Activated T-helper 2 cell treated with anti-CD3 and anti-CD28 coated beads, Interferon-gamma antibody, Interleukin-2, Interleukin-4, amounts not matched to agents 10 μg/mL and 5 μg/mL and 100 μg/mL, durations not matched to agents 14 hours and 24 hours and 36 hours (primary cell): ENCODE measurements at regions not wholly inside any gene's neighbourhood (a gene's known extent, or its start where the extent isn't known, plus 50 kb on each side); places are given as distances from the start of the nearest gene placed in this dataset.

ENCODE experiments used
- DNase-seq: peaks from one replicate; pipeline ENCODE4 v3.0.0; 2021; ENCODE audit warnings: low spot score
- H3K27ac Mint-ChIP-seq: one replicate; pipeline ENCODE4 v1.8.0; 2021; ENCODE audit warnings: mixed read lengths
- H3K27me3 Mint-ChIP-seq: one replicate; pipeline ENCODE4 v1.8.0; 2021; ENCODE audit warnings: low read depth, mixed read lengths
- H3K36me3 Mint-ChIP-seq: one replicate; pipeline ENCODE4 v1.8.0; 2021; ENCODE audit warnings: low read depth, mixed read lengths
- H3K4me1 Mint-ChIP-seq: one replicate; pipeline ENCODE4 v1.8.0; 2021; ENCODE audit warnings: low read depth, mixed read lengths
- H3K4me3 Mint-ChIP-seq: one replicate; pipeline ENCODE4 v1.8.0; 2021; ENCODE audit warnings: low read depth, mild to moderate bottlenecking, moderate library complexity, mixed read lengths
- H3K9me3 Mint-ChIP-seq: one replicate; pipeline ENCODE4 v1.8.0; 2021; ENCODE audit warnings: mixed read lengths
- intact Hi-C: fragments of 100-400 bp; cut with micrococcal nuclease; formaldehyde crosslinking; loops from one replicate; pipeline ENCODE4 v1.15.1; 2023

- Mint-ChIP-seq H3K27ac (no peak overlapping the region), H3K4me3 (no peak overlapping the region)
- intact Hi-C loops, result no loop called here
Measured at GRCh38 chr5:167872791-167873190, 418.7 kb upstream of the WWC1 start.

GRCh38 chr5:167877114-167877722 lies 414.2 kb upstream of the WWC1 start:
- H3K27ac Mint-ChIP-seq, result no peak overlapping the region
- no peak overlapping the region for H3K4me3 Mint-ChIP-seq
- H3K36me3 Mint-ChIP-seq, result no peaks in the 10 kb centered on the region
- peaks cover 18% of the 10 kb centered on the region for H3K9me3 Mint-ChIP-seq
- H3K27me3 Mint-ChIP-seq, result no peaks in the 10 kb centered on the region
- no peaks in the 10 kb centered on the region for H3K4me1 Mint-ChIP-seq
- DNase-seq, result no peak
- intact Hi-C loops, result no loop called here

More at GRCh38 chr5:167872791-167873190, 418.7 kb upstream of the WWC1 start:
- no peaks in the 10 kb centered on the region for H3K36me3 Mint-ChIP-seq
- no peak for DNase-seq
- H3K9me3 Mint-ChIP-seq, result peaks cover 14% of the 10 kb centered on the region
- H3K27me3 Mint-ChIP-seq, result no peaks in the 10 kb centered on the region
- no peaks in the 10 kb centered on the region for H3K4me1 Mint-ChIP-seq

GRCh38 chr5:167877924-167878323 lies 413.5 kb upstream of the WWC1 start:
- Mint-ChIP-seq H3K27me3 (no peaks in the 10 kb centered on the region), H3K4me1 (no peaks in the 10 kb centered on the region), H3K4me3 (no peak overlapping the region), H3K9me3 (peaks cover 19% of the 10 kb centered on the region), H3K36me3 (no peaks in the 10 kb centered on the region), H3K27ac (no peak overlapping the region)
- intact Hi-C loops, result no loop called here
- DNase-seq, result no peak

- no peak overlapping the region for H3K27ac Mint-ChIP-seq
- DNase-seq, result no peak
- no peaks in the 10 kb centered on the region for H3K27me3 Mint-ChIP-seq
- no peaks in the 10 kb centered on the region for H3K4me1 Mint-ChIP-seq
- H3K9me3 Mint-ChIP-seq, result peaks cover 7% of the 10 kb centered on the region
- intact Hi-C loops, result no loop called here
- H3K36me3 Mint-ChIP-seq, result no peaks in the 10 kb centered on the region
- no peak overlapping the region for H3K4me3 Mint-ChIP-seq
Measured at GRCh38 chr5:167880420-167880819, 411.0 kb upstream of the WWC1 start.

GRCh38 chr5:167881041-167881440 lies 410.4 kb upstream of the WWC1 start:
- Mint-ChIP-seq H3K27ac (no peak overlapping the region), H3K36me3 (no peaks in the 10 kb centered on the region), H3K4me3 (no peak overlapping the region), H3K4me1 (no peaks in the 10 kb centered on the region), H3K9me3 (peaks cover 7% of the 10 kb centered on the region), H3K27me3 (no peaks in the 10 kb centered on the region)
- intact Hi-C loops, result no loop called here
- DNase-seq, result no peak

- Mint-ChIP-seq H3K36me3 (no peaks in the 10 kb centered on the region), H3K4me1 (no peaks in the 10 kb centered on the region), H3K9me3 (peaks cover 7% of the 10 kb centered on the region), H3K27me3 (no peaks in the 10 kb centered on the region), H3K27ac (no peak overlapping the region), H3K4me3 (no peak overlapping the region)
- intact Hi-C loops, result no loop called here
- no peak for DNase-seq
Measured at GRCh38 chr5:167886196-167886595, 405.2 kb upstream of the WWC1 start.

GRCh38 chr5:167888393-167888792 lies 403.1 kb upstream of the WWC1 start:
- H3K4me3 Mint-ChIP-seq, result no peak overlapping the region
- no peak for DNase-seq
- H3K36me3 Mint-ChIP-seq, result no peaks in the 10 kb centered on the region
- intact Hi-C loops, result no loop called here
- H3K9me3 Mint-ChIP-seq, result no peaks in the 10 kb centered on the region
- H3K27me3 Mint-ChIP-seq, result no peaks in the 10 kb centered on the region
- H3K4me1 Mint-ChIP-seq, result no peaks in the 10 kb centered on the region
- no peak overlapping the region for H3K27ac Mint-ChIP-seq

GRCh38 chr5:167889276-167889675 lies 402.2 kb upstream of the WWC1 start:
- DNase-seq, result no peak
- no peak overlapping the region for H3K27ac Mint-ChIP-seq
- H3K27me3 Mint-ChIP-seq, result no peaks in the 10 kb centered on the region
- H3K4me1 Mint-ChIP-seq, result no peaks in the 10 kb centered on the region
- H3K9me3 Mint-ChIP-seq, result no peaks in the 10 kb centered on the region
- H3K4me3 Mint-ChIP-seq, result no peak overlapping the region
- no peaks in the 10 kb centered on the region for H3K36me3 Mint-ChIP-seq
- intact Hi-C loops, result no loop called here

- no peaks in the 10 kb centered on the region for H3K9me3 Mint-ChIP-seq
- intact Hi-C loops, result no loop called here
- H3K4me3 Mint-ChIP-seq, result no peak overlapping the region
- H3K36me3 Mint-ChIP-seq, result no peaks in the 10 kb centered on the region
- no peak overlapping the region for H3K27ac Mint-ChIP-seq
- no peak for DNase-seq
- no peaks in the 10 kb centered on the region for H3K4me1 Mint-ChIP-seq
- H3K27me3 Mint-ChIP-seq, result no peaks in the 10 kb centered on the region
Measured at GRCh38 chr5:167892352-167893115, 398.9 kb upstream of the WWC1 start.

GRCh38 chr5:167893271-167893670 lies 398.2 kb upstream of the WWC1 start:
- Mint-ChIP-seq H3K27me3 (no peaks in the 10 kb centered on the region), H3K9me3 (no peaks in the 10 kb centered on the region), H3K27ac (no peak overlapping the region), H3K4me3 (no peak overlapping the region), H3K4me1 (no peaks in the 10 kb centered on the region), H3K36me3 (no peaks in the 10 kb centered on the region)
- intact Hi-C loops, result no loop called here
- no peak for DNase-seq

- no peaks in the 10 kb centered on the region for H3K36me3 Mint-ChIP-seq
- H3K27me3 Mint-ChIP-seq, result no peaks in the 10 kb centered on the region
- no peak overlapping the region for H3K27ac Mint-ChIP-seq
- H3K4me3 Mint-ChIP-seq, result no peak overlapping the region
- no peaks in the 10 kb centered on the region for H3K4me1 Mint-ChIP-seq
- DNase-seq, result no peak
- intact Hi-C loops, result no loop called here
- no peaks in the 10 kb centered on the region for H3K9me3 Mint-ChIP-seq
Measured at GRCh38 chr5:167894631-167895472, 396.6 kb upstream of the WWC1 start.

- Mint-ChIP-seq H3K36me3 (no peaks in the 10 kb centered on the region), H3K9me3 (no peaks in the 10 kb centered on the region), H3K4me3 (no peak overlapping the region), H3K4me1 (no peaks in the 10 kb centered on the region), H3K27me3 (no peaks in the 10 kb centered on the region), H3K27ac (no peak overlapping the region)
- intact Hi-C loops, result no loop called here
- no peak for DNase-seq
Measured at GRCh38 chr5:167895899-167896659, 395.4 kb upstream of the WWC1 start.
